ENCODE measurements at regions not wholly inside any gene's neighbourhood (a gene's known extent, or its start where the extent isn't known, plus 50 kb on each side); places are given as distances from the start of the nearest gene placed in this dataset.

DNA sequence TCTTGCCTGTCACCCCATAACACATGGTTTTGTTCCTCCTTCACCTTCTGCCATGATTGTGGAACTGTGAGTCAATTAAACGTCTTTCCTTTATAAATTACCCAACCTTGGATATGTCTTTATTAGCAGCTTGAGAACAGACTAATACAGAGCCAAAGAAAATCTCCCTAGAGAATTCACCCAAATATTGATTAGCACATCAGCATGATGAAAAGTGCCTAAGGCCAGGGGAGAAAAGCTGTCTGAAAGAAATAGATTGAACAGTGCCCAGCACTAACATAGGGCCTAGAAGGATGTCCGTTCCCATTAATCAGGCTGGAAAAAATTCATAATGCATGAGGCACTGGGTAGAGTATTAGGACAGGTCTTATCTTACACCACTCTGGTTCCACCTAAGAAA is 111.9 kb upstream of the CALN1 start:
- intact Hi-C loops (cut with micrococcal nuclease): no loop called here

DNA sequence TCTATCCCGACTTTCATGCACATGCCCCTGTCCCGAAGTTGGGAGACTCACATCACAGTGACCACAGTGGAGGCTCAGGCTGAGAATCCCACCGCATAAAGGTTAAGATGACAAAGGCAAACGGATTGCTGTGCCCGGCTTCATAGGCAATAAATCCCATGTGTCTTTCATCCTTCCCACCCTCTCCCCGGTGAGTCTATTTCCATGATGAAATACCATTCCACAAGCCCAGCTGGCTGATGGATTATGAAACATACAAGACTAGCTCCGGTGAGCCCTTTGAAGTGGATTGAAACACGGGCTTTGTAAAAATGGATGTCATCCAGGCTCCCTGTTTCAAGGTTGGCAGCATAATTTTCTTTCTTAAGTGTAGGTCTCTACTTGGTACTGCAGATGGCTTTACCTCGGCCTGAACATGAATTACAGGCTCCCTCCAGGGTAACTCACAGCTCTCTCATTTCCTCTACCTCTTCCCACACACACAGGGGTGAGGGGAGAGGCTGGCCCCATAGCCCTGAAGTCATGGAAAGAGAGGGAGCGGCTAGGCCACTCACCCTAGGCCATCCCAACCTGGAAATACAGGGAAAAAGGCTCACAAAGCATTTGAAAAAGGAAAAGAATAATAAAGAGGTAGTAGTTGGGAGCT is 92.0 kb upstream of the CALN1 start:
- intact Hi-C loops (cut with micrococcal nuclease): no loop called here

DNA sequence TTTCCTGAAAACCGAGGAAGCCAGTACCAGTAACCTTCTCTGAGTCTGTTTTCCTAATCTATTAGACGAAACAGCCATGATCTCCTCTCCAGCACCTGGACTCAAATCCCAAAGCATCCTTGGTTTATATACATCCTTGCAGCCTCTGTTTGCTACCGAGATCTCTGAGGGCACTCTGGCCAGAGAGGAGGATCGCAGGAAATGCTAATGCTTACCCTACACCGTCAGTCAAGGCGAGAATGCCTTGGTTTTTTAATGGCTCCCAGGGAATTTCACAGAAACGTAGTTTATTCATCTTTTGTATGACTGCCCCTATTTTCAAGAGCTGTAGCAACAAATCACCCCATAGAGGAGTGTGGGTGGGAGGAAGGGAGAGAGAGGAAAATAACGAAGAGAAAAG is 91.5 kb upstream of the CALN1 start:
- intact Hi-C loops (cut with micrococcal nuclease): no loop called here

DNA sequence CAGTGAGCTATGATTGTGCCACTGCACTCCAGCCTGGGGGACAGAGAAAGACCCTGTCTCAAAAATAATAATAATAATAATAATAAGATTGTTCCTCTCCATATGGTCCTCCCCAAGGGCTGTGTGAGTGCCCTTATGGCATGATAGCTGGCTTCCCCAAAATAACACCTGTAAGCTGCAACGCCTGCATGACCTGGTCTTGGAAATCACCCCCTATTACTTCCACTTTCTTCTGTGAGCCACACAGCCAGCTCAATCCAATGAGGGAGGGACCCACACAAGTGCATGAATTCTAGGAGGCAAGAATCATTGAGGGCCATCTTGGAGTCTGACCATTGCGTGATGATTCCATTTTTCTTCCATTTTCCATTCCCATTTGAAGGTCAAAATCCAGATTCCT is 82.7 kb upstream of the CALN1 start:
- intact Hi-C loops (cut with micrococcal nuclease): loop anchor here (1.0 to 10.0 kb wide), 3 partner anchors 290 to 1670 kb away; no protein-coding TSS in a partner anchor

DNA sequence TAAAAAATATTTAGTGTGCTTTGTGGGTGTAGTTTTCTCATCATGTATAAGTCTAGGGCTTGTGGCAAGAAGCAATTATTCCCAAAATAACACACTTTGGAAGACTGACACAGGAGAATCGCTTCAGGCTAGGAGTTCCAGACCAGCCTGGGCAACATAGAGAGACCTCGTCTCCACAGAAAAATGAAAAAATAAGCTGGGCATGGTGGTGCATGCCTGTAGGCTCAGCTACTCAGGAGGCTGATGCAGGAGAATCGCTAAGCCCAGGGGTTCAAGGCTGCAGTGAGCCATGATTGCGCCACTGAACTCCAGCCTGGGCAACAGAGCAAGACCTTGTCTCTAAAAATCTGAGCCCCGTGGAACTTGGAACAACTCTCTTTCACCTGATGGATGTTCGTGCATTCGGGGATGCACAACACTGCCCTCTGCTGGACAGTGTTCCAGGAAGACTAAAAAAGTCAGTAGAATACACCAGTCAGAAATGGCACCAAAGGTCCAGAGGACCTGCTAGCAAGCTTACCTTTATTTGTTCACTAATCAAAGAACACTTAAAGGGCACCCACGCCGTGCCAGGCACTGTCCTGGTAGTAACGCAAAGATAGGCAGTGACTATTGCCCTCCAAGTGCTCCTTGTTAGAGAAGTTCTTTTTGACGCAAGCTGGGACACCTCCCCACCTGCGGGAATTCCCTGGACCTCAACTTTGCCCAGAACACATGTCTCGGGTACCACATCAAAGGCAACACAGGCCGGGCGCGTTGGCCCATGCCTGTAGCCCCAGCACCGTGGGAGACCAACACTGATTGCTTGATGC is 81.9 kb upstream of the CALN1 start:
- intact Hi-C loops (cut with micrococcal nuclease): loop anchor here (1.0 to 10.0 kb wide), 3 partner anchors 291 to 1669 kb away; no protein-coding TSS in a partner anchor

DNA sequence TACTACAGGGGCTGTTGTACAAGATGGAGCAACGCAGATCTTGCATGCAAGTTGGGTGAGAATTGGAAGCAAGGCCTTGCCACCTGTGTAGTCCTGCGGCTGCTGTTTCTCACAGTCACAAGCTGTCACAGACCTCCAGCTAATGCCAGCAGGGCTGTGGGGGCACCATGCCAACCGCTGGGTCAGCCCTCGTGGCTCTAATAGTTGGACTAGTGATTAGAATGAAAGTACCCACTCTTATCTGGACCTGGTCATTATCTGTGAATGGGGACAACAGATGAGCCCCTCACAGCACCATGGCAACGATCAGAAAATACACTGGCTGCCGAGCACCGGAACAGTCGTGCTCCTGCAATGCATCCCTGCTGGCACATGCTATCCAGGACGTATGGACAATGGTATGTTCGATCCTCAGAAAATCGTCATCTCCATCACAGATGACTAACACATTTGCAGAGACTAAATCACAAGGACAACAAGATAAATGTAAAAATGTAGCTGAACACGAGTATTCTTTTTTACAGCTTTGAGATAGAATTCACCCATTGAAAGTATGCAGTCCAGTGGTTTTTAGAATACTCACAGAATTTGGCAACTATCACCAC is 80.4 kb upstream of the CALN1 start:
- intact Hi-C loops (cut with micrococcal nuclease): loop anchor here (10.0 kb wide), 2 partner anchors 292 to 1668 kb away; no protein-coding TSS in a partner anchor

DNA sequence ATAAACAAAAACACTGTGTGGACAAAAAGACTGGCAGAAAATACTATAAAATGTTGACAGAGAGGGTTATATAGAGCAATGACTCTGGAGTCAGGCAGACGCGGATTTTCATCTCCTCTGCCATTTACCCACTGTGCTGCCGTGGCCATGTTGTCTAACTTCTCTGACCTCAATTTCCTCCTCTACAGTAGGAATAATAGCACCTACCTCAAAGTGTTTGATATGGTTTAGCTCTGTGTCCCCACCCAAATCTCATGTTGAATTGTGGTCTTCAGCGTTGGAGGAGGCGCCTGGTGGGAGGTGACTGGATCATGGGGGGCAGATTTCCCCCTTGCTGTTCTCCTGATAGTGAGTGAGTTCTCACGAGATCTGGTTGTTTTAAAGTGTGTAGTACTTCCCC is 78.2 kb upstream of the CALN1 start:
- intact Hi-C loops (cut with micrococcal nuclease): loop anchor here (10.0 kb wide), 2 partner anchors 294 to 1666 kb away; no protein-coding TSS in a partner anchor

DNA sequence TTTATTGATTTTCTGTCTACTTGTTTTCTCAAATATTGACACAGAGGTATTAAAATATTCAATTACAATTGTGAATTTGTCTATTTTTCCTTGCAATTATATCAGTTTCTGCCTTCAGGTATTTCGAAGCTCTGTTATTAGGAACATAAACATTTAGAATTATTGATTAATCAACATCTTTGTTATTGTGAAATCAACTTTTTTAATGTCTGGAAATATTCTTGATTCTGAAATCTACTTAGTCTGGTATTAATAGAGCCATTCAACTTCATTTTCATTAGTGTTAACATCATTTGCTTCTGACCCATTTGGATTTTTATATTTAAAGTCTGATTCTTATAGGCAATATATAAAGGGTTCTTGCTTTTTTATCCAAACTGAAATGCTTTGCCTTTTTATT is 69.8 kb upstream of the CALN1 start:
- intact Hi-C loops (cut with micrococcal nuclease): no loop called here

DNA sequence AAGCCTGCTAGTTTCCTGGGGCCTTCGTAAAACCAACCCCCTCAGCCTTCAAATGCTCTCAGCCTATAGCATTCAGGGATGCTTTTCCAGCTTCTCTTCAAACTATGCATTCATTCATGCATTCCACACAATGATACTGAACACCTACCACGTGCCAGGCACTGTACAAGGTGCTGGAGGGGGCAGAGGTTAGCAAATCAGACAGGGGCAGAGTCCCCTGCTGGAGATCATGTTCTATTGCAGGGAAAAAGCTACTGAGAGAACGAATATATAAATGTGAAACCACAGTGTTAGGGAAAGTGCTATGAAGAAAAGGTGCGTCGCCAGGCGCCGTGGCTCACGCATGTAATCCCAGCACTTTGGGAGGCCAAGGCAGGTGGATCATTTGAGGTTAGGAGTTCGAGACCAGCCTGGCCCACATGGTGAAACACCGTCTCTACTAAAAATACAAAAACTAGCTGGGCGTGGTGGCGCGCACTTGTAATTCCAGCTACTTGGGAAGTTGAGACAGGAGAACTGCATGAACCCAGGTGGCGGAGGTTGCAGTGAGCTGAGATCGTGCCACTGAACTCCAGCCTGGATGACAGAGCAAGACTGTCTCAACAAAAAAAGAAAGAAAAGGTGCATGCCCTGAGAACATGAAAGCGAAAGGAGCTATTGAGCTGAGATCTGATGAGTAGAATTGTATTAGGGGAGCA is 64.6 kb upstream of the CALN1 start:
- intact Hi-C loops (cut with micrococcal nuclease): no loop called here

DNA sequence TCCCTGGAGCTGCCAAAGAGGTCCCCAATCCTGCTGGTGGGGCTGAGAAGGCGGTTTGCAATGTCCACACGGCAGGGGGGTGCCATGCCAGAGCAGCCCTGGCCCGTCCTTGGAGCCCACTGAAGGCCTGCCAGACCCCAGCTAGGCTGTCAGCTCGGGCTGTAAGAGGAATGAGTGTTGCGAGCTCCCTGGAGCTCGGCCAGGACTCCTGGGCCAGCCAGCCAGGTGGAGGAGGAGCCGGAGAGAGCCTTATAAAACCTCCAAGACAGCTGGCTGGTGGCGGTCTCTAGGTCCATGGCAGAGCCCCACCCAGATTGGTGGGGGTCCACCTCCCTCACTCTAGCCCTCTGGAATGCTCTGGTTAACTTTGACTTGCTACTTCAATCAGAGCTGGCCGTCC is 55.1 kb upstream of the CALN1 start:
- intact Hi-C loops (cut with micrococcal nuclease): no loop called here

DNA sequence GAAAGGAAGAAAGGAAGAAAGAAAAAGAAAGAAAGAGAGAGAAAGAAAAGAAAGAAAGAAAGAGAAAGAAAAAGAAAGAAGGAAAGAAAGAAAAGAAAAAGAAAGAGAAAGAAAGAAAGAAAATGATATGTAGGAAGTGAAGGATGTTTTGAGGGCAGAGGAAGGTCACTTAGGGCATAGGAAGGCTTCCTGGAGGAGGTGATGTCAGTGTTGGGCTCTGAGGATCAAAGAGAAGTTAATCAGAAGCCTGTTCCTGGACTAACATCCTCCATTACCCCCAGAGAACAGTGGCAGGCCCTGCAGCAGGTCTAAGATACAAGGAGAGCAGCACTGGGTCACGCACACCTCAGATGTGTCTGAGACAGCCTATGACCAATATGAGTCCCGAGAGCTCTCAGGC is 54.7 kb upstream of the CALN1 start:
- intact Hi-C loops (cut with micrococcal nuclease): no loop called here

DNA sequence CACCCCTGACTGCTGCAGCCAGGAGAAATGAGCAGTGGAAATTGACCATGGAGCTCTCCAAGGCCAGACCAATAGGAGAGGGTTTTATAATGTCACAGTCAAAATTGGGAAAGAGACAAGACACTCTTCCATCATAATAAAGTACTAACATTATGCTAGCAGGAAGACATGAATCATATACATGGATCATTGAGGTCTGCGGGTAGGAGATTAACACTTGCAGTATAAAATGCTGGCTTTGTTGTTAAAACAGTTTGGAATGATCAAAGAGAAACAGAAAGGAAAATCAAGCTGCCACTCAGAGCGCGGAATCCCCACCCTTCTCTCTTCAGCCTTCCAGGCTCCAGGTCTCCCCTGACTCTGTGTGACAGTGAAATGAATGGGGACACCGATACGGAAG is 53.4 kb upstream of the CALN1 start:
- intact Hi-C loops (cut with micrococcal nuclease): no loop called here

DNA sequence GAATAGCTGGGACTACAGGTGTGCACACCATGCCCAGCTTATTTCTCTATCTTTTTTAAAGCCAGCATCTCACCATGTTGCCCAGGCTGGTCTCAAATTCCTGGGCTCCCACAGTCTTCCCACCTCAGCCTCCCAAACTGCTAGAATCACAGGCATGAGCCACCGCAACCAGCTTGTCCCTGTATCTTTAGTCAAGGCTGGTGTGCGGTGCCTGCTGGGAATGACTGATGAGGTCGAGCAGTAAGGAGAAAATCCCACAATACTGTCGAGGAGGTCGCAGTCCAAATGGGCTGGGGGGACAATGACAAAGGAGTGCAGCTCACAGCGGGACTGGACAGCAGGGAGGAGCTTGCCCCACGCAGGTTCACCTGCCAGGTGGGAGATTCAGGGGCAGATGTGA is 50.2 kb upstream of the CALN1 start:
- intact Hi-C loops (cut with micrococcal nuclease): no loop called here
